Endothelial cell of umbilical vein (primary cell): ENCODE measurements at regions not wholly inside any gene's neighbourhood (a gene's known extent, or its start where the extent isn't known, plus 50 kb on each side); places are given as distances from the start of the nearest gene placed in this dataset.

Experiments used
- BruUV-seq: library from RNA; stranded (reverse); fragments of 400-500 nt; replicated peaks from 2 replicates; lab custom pipeline; 2021; lab: Mats Ljungman, UMichigan
- CTCF ChIA-PET: fragments of 300-600, 350-600 bp; sonication (Branson Sonifier 250); formaldehyde crosslinking; loops from one replicate; lab custom pipeline; 2021; ENCODE audit warnings: antibody characterized with exemption, inconsistent platforms; lab: Charles Lee
- POLR2A ChIA-PET: fragments of 300-600, 350-600 bp; sonication (Branson Sonifier 250); formaldehyde crosslinking; loops from one replicate; lab custom pipeline; 2021; ENCODE audit warnings: antibody characterized with exemption, inconsistent platforms; lab: Charles Lee
- DNase-seq: peaks from one replicate; pipeline ENCODE4 v3.0.0-alpha.2; 2011; ENCODE audit warnings: low read depth, low spot score
- FAIRE-seq: peaks from 2 replicates; lab custom pipeline; 2011; peaks lifted over from hg19 to GRCh38; lab: Jason Lieb, UNC
- H2AFZ ChIP-seq: 2 replicates; pipeline ENCODE4 v1.6.0; 2012; ENCODE audit warnings: low read depth, low read length, control low read depth, inconsistent platforms
- H3K27ac ChIP-seq: 2 replicates; pipeline ENCODE4 v1.5.1; 2011; ENCODE audit warnings: low read depth, mild to moderate bottlenecking, control low read depth, low read length, moderate library complexity; ENCODE audit not compliant: insufficient read depth
- H3K27me3 ChIP-seq, 2 experiments: 2 replicates each; pipeline versions ENCODE4 v1.6.0 to v1.6.1; 2011; ENCODE audit warnings: low read length in 2 of 2, mixed read lengths in 1 of 2; ENCODE audit not compliant: control insufficient read depth in 2 of 2, insufficient read depth in 2 of 2
- H3K36me3 ChIP-seq, 2 experiments: 2 replicates in 1 of 2; 3 replicates in 1 of 2; pipeline ENCODE4 v1.5.1; 2011; ENCODE audit warnings: low read length in 2 of 2, mild to moderate bottlenecking in 1 of 2, moderate library complexity in 1 of 2; ENCODE audit not compliant: control insufficient read depth in 2 of 2, insufficient read depth in 2 of 2; ENCODE audit errors: extremely low read depth in 1 of 2
- H3K4me1 ChIP-seq: 3 replicates; pipeline ENCODE4 v1.5.1; 2011; ENCODE audit warnings: mild to moderate bottlenecking, low read length; ENCODE audit not compliant: control insufficient read depth, insufficient read depth; ENCODE audit errors: extremely low read depth
- H3K4me2 ChIP-seq: 2 replicates; pipeline ENCODE4 v1.6.1; 2011; ENCODE audit warnings: low read length, control low read depth, mixed read lengths; ENCODE audit not compliant: insufficient read depth
- H3K4me3 ChIP-seq, 3 experiments: fragments of 200-600 bp in 1 of 3; sonication (generic), shearing (Covaris generic) in 1 of 3; replicated peaks in 1 of 3; 2 replicates each; pipeline ENCODE4 v1.5.1; 2011 to 2016; ENCODE audit warnings: control low read depth in 3 of 3, low read length in 3 of 3, mild to moderate bottlenecking in 2 of 3, inconsistent platforms in 1 of 3, low read depth in 1 of 3, moderate library complexity in 1 of 3; ENCODE audit not compliant: insufficient read depth in 1 of 3
- H3K79me2 ChIP-seq: 2 replicates; pipeline ENCODE4 v1.6.0; 2012; ENCODE audit warnings: low read length, inconsistent platforms; ENCODE audit not compliant: control insufficient read depth, insufficient read depth
- H3K9ac ChIP-seq: replicated peaks from 2 replicates; pipeline ENCODE3; 2011; ENCODE audit warnings: low read length, control low read depth; ENCODE audit not compliant: insufficient read depth; ENCODE audit errors: extremely low read depth
- H3K9me1 ChIP-seq: replicated peaks from 3 replicates; pipeline ENCODE4 v1.6.0; 2011; ENCODE audit warnings: mild to moderate bottlenecking, low read length; ENCODE audit not compliant: control insufficient read depth, insufficient read depth; ENCODE audit errors: extremely low read depth
- H3K9me3 ChIP-seq: replicated peaks from 2 replicates; pipeline ENCODE4 v1.5.1; 2012; ENCODE audit warnings: low read length, inconsistent platforms; ENCODE audit not compliant: control insufficient read depth, insufficient read depth
- H4K20me1 ChIP-seq: replicated peaks from 2 replicates; pipeline ENCODE3; 2011; ENCODE audit warnings: mild to moderate bottlenecking, low read length; ENCODE audit not compliant: control insufficient read depth, insufficient read depth; ENCODE audit errors: extremely low read depth
- CTCF ChIP-seq, 2 donors: IDR thresholded peaks; 1 replicate in 1 of 2; 2 replicates in 1 of 2; pipeline ENCODE4 v1.5.1; 2011; ENCODE audit warnings: low read length in 2 of 2, mild to moderate bottlenecking in 2 of 2, moderate library complexity in 2 of 2, control low read depth in 1 of 2, inconsistent platforms in 1 of 2, low read depth in 1 of 2; ENCODE audit not compliant: insufficient read depth in 1 of 2; ENCODE audit errors: extremely low read depth in 1 of 2
- EZH2 ChIP-seq: IDR thresholded peaks from 2 replicates; pipeline ENCODE4 v1.6.1; 2012; ENCODE audit warnings: borderline replicate concordance, low read depth, mild to moderate bottlenecking, moderate library complexity, low read length, inconsistent platforms; ENCODE audit not compliant: severe bottlenecking
- FOS ChIP-seq: IDR thresholded peaks from 2 replicates; pipeline ENCODE4 v1.6.1; 2011; ENCODE audit warnings: mild to moderate bottlenecking, low read length, moderate library complexity, borderline replicate concordance; ENCODE audit not compliant: insufficient read depth
- GATA2 ChIP-seq: IDR thresholded peaks from 2 replicates; pipeline ENCODE4 v1.7.0; 2011; ENCODE audit warnings: low read depth, mild to moderate bottlenecking, moderate library complexity, mixed read lengths, low read length; ENCODE audit not compliant: insufficient read length, insufficient read depth
- JUN ChIP-seq: IDR thresholded peaks from 2 replicates; pipeline ENCODE4 v1.6.1; 2011; ENCODE audit warnings: borderline replicate concordance, low read depth; ENCODE audit not compliant: insufficient read length, insufficient read depth
- MAX ChIP-seq: IDR thresholded peaks from 2 replicates; pipeline ENCODE4 v1.6.1; 2011; ENCODE audit not compliant: insufficient read depth, insufficient read length
- MYC ChIP-seq: IDR thresholded peaks from one replicate; pipeline ENCODE4 v1.6.1; 2011; ENCODE audit warnings: mild to moderate bottlenecking, low read depth, low read length
- POLR2A ChIP-seq: IDR thresholded peaks from 2 replicates; pipeline ENCODE4 v1.6.1; 2012; ENCODE audit warnings: low read depth, mild to moderate bottlenecking, control low read depth, low read length
- POLR2AphosphoS5 ChIP-seq: IDR thresholded peaks from 2 replicates; pipeline ENCODE4 v1.6.1; 2012; ENCODE audit warnings: low read depth, mild to moderate bottlenecking, control low read depth, low read length, moderate library complexity; ENCODE audit not compliant: insufficient read depth
- dilution Hi-C: fragments of 300-500 bp; cut with MboI; formaldehyde crosslinking; loops from one replicate; pipeline ENCODE4 v1.15.0; 2019; ENCODE audit warnings: low sequenced_read_pairs; ENCODE audit not compliant: extremely low pct_ligation_motif_present
- intact Hi-C: fragments of 100-400 bp; cut with micrococcal nuclease; formaldehyde crosslinking; loops from one replicate; pipeline ENCODE4 v1.10.0; 2022

DNA sequence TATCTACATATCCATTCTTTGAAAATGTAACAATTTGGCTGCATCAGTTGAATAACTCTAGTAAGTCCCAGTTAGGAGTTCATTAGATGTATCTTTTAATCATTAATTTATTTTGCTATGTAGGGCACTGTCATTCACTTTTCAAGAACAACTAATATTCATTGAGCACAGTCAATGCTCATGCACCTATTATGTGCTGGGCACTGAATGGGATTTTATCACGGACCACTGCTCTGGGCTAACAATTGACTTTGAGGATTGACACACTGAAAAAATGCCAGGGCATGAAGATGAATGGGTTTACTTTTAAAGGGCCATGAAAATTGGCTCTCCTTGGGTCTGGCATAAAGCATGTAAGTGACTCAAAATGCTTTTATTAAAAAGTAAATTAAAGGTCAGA, 375.2 kb downstream of the PLPP3 start:
- POLR2A ChIA-PET, result no interaction called here
- intact Hi-C loops, result no loop called here
- H3K9me3 ChIP-seq, result no peaks in the 10 kb centered on the region
- no peak overlapping the region for H3K9ac ChIP-seq
- DNase-seq, result no peak
- CTCF ChIA-PET, result no interaction called here
- no peak for FAIRE-seq
- H3K9me1 ChIP-seq, result no peaks in the 10 kb centered on the region
- no peak overlapping the region for H3K4me2 ChIP-seq
- no peaks in the 10 kb centered on the region for H4K20me1 ChIP-seq
- H3K4me1 ChIP-seq, result no peaks in the 10 kb centered on the region
- no peak overlapping the region for H2AFZ ChIP-seq
- no peaks in the 10 kb centered on the region for H3K27me3 ChIP-seq
- no peak overlapping the region for H3K27ac ChIP-seq
- H3K4me3 ChIP-seq, result no peak overlapping the region
- no peaks in the 10 kb centered on the region for H3K36me3 ChIP-seq
- dilution Hi-C loops, result no loop called here
- TF ChIP-seq EZH2 (no peak), CTCF (IDR thresholded peaks at IDR 0.05; ENCODE audit: extremely low read depth in 1 of 2, insufficient read depth in 1 of 2, low read depth in 1 of 2, low read length in 2 of 2) (no peak), POLR2AphosphoS5 (no peak), FOS (no peak), JUN (no peak), MAX (no peak), MYC (no peak), POLR2A (no peak), GATA2 (no peak)
- no peaks in the 10 kb centered on the region for H3K79me2 ChIP-seq
- BruUV-seq, result no TSS peak
